GM23248 (cell line): ENCODE measurements at regions not wholly inside any gene's neighbourhood (a gene's known extent, or its start where the extent isn't known, plus 50 kb on each side); places are given as distances from the start of the nearest gene placed in this dataset.

ENCODE experiments used
- EZH2 ChIP-seq: fragments of 200-600 bp; sonication (generic); IDR thresholded peaks from 2 replicates; pipeline ENCODE4 v1.6.1; 2018; ENCODE audit warnings: antibody characterized with exemption, mild to moderate bottlenecking; ENCODE audit not compliant: insufficient read depth, poor library complexity, severe bottlenecking
- EZH2phosphoT487 ChIP-seq: fragments of 200-600 bp; sonication (generic); IDR thresholded peaks from 2 replicates; pipeline ENCODE4 v1.6.1; 2018; ENCODE audit warnings: antibody characterized with exemption, moderate library complexity, mild to moderate bottlenecking, low read depth; ENCODE audit not compliant: insufficient read depth

DNA sequence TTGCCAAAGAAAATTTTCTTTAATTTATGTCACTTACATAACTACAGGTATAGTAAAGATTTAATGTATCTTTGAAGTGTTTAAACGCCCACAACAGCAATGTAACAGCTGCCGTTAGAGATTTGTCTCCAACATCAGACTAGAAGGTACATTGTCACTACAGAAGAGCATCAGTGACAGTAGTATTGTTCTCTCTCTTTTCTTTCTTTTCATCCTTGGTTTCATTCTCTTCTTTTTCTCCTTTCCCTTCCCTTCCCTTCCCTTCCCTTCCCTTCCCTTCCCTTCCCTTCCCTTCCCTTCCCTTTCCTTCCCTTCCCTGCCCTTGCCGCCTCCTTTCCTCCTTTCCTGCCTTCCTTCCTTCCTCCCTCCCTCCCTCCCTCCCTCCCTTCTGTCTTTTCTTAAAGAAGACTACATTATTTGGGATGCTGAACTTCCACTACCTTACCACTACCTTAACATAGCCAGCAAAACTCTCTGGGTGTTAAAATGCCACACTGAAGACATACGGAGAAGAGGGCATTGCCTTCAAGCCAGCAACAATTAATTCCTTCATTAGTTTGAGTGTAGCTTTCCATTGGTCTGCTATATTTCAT is 663.9 kb downstream of the DOK5 start:
- TF ChIP-seq EZH2phosphoT487: no peak
- no peak for TF ChIP-seq EZH2
